ENCODE measurements at regions not wholly inside any gene's neighbourhood (a gene's known extent, or its start where the extent isn't known, plus 50 kb on each side); places are given as distances from the start of the nearest gene placed in this dataset.

DNA sequence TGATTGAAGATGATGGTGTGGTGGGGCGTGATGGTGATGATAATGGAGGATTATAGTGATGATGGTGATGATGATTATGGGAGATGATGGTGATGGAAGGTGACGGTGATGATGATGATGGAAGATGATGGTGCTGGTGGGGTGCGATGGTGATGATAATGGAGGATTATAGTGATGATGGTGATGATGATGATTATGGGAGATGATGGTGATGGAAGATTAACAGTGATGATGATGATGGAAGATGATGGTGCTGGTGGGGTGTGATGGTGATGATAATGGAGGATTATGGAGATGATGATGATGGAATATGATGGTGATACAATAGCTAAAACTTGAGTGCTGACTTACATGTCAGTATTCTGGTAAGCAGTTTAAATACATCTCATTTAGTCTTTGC is 391.0 kb upstream of the EEF2KMT start:
- no peak for TF ChIP-seq EP300 (IDR thresholded peaks at IDR 0.05; ENCODE audit: borderline replicate concordance)
- TF ChIP-seq FOXM1 (IDR thresholded peaks at IDR 0.05; ENCODE audit: borderline replicate concordance, low read depth), result no peak
- no peak for TF ChIP-seq YY1 (IDR thresholded peaks at IDR 0.05; ENCODE audit: low read depth)
- TF ChIP-seq TAF1 (IDR thresholded peaks at IDR 0.05; ENCODE audit: low read depth), result no peak
- TF ChIP-seq EGR1 (IDR thresholded peaks at IDR 0.05), result no peak
- TF ChIP-seq TCF12 (IDR thresholded peaks at IDR 0.05; ENCODE audit: low read depth), result no peak
- TF ChIP-seq, protein P1, sequence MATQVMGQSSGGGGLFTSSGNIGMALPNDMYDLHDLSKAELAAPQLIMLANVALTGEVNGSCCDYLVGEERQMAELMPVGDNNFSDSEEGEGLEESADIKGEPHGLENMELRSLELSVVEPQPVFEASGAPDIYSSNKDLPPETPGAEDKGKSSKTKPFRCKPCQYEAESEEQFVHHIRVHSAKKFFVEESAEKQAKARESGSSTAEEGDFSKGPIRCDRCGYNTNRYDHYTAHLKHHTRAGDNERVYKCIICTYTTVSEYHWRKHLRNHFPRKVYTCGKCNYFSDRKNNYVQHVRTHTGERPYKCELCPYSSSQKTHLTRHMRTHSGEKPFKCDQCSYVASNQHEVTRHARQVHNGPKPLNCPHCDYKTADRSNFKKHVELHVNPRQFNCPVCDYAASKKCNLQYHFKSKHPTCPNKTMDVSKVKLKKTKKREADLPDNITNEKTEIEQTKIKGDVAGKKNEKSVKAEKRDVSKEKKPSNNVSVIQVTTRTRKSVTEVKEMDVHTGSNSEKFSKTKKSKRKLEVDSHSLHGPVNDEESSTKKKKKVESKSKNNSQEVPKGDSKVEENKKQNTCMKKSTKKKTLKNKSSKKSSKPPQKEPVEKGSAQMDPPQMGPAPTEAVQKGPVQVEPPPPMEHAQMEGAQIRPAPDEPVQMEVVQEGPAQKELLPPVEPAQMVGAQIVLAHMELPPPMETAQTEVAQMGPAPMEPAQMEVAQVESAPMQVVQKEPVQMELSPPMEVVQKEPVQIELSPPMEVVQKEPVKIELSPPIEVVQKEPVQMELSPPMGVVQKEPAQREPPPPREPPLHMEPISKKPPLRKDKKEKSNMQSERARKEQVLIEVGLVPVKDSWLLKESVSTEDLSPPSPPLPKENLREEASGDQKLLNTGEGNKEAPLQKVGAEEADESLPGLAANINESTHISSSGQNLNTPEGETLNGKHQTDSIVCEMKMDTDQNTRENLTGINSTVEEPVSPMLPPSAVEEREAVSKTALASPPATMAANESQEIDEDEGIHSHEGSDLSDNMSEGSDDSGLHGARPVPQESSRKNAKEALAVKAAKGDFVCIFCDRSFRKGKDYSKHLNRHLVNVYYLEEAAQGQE (IDR thresholded peaks at IDR 0.05; ENCODE audit: low read depth), result no peak
- TF ChIP-seq CEBPB (IDR thresholded peaks at IDR 0.05), result no peak
- TF ChIP-seq CREB1 (IDR thresholded peaks at IDR 0.05; ENCODE audit: low read depth), result no peak
- TF ChIP-seq, protein P2, sequence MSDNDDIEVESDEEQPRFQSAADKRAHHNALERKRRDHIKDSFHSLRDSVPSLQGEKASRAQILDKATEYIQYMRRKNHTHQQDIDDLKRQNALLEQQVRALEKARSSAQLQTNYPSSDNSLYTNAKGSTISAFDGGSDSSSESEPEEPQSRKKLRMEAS (IDR thresholded peaks at IDR 0.05), result no peak
- TF ChIP-seq RAD21 (IDR thresholded peaks at IDR 0.05; ENCODE audit: low read depth), result no peak
- TF ChIP-seq TEAD4 (IDR thresholded peaks at IDR 0.05), result no peak

Measured in Ishikawa (cell line).